ENCODE measurements at regions not wholly inside any gene's neighbourhood (a gene's known extent, or its start where the extent isn't known, plus 50 kb on each side); places are given as distances from the start of the nearest gene placed in this dataset.

GRCh38 chr3:124381575-124382333 lies 348.5 kb upstream of the UMPS start:
- no peak for DNase-seq

DNA sequence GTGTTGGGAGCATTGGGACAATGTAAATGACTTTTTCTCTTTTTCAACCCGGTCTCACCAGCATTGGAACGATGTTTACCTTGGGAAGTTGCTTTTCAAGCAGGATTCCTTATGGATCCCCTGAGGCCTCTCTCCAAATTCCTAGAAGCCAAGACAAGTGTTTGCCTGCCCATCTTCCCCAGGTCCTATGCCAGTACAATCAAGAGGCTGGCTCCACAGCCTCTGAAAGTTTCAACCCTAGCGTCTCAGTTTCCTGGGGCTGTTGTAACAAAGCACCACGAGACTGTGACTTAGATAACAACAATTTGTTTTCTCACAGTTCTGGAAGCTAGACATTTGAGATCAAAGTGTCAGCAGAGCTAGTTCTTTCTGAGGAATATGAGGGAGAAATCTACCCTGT lies 347.2 kb upstream of the UMPS start:
- no peak for DNase-seq

- DNase-seq = no peak
Observed at GRCh38 chr3:124383846-124384466, 346.3 kb upstream of the UMPS start.

DNA sequence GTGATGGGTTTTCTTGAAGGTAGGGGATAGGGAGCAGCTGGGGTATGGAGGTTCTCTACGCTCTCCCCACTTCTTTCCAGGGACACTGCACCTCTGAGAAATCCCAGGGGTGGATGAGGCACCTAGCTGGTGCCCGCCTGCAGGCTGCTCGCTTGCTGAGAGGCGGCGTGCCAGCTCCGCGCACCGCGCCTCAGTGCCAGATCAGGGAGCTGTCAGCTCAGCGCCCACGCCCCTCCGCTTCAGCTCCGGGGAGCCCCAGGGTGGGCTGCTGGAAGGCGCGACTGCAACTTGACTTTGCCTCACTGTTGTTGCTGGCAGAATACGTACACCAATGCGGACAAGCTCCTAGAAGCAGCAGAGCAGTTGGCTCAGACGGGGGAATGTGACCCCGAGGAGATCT lies 345.7 kb upstream of the UMPS start:
- no peak for DNase-seq

DNA sequence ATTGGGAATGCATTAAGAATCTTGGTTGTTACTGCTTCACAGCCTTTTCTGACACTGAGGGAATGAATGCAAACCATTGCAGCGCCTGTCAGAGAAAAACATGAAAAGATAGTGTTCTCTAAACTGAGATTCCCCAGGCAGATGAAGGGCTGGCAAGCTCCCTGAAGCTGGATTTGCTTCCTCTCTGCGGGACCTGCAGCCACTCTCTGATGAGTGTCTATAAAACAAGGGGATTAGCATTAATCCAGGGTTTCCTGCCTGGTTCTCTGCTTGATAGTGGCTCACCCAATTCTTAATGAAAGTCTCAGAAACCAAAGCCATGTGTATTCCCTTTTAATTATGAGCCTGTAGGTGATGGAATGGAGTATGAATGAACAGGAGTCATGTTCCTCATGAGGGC lies 344.3 kb upstream of the UMPS start:
- DNase-seq = no peak

- DNase-seq = no peak
Observed at GRCh38 chr3:124386996-124387595, 343.2 kb upstream of the UMPS start.

DNA sequence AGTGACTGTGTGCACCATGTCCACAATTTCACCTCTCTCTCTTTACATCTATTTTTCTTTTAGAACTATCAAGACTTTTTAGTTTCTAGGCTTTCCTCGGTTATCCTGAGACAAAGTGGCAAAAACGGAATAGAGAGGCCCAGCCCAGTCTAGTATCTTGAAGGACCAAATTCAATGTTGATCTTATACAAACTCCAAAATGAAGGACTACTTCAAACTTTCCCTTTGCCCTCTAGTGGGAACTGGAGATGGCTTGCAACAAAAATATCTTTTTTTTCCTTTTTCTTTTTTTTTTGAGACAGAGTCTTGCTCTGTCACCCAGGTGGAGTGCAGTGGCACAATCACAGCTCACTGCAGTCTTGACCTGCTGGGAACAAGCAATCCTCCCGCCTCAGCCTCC lies 338.5 kb upstream of the UMPS start:
- no peak for DNase-seq

GRCh38 chr3:124393340-124393739 lies 336.9 kb upstream of the UMPS start:
- no peak for DNase-seq

DNA sequence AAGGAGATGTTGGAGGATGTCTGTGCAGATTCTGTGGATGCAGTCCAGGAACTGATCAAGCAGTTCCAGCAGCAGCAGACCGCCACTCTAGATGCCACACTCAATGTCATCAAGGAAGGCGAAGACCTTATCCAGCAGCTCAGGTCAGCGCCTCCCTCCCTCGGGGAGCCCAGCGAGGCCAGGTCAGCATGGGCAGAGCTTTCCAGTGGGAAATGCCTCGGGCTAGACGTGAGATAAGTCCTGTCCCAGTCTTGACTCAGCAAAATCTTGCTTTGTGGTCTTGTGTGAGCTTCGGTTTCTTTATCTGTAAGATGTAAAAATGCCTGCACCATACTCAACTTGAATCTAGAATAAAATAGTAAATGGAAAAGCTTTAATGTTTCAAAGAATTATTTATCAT lies 335.1 kb upstream of the UMPS start:
- no peak for DNase-seq

- DNase-seq = no peak
Observed at GRCh38 chr3:124395584-124396338, 334.5 kb upstream of the UMPS start.

- DNase-seq = no peak
Observed at GRCh38 chr3:124396339-124396950, 333.8 kb upstream of the UMPS start.

- no peak for DNase-seq
Observed at GRCh38 chr3:124397088-124397487, 333.2 kb upstream of the UMPS start.

GRCh38 chr3:124398594-124398993 lies 331.7 kb upstream of the UMPS start:
- no peak for DNase-seq

DNA sequence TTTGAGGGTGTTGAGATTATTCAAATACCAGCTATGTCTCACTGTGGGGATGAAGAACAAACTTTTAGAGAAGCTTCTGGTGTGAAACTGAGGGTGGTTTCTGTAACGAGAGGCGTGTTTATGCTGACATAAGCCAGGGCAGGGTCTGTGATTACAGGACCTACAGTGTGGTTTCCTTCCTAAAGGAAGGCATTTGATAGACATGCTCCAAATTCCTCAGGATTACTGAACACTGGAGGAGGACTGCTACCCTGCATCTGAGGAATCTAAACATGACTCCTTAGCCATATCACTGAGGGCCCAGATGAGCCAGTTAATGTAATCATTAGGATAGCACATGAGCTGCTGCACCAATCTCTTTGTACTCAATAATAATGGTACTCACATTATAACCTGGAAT lies 328.4 kb upstream of the UMPS start:
- no peak for DNase-seq

- no peak for DNase-seq
Observed at GRCh38 chr3:124402791-124403190, 327.5 kb upstream of the UMPS start.

- DNase-seq = no peak
Observed at GRCh38 chr3:124404621-124405020, 325.6 kb upstream of the UMPS start.

DNA sequence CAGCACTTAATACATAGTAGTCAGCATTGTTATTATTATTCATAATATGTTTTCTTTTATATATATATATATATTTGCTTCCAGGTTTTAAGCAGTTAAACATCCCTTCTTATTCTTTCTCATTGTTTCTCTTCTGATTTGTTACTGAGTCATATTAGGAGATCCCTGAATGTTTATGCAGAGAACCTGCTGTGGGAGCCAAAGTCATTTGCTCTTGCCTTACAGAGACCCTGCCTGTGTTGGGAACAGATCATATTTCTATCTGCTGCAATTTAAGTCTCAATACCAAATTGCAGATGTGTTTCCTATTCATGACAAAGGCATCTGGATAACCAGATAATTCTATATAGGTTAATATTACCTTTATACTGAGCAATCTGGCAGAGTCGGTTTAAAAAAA lies 323.0 kb upstream of the UMPS start:
- DNase-seq = no peak

DNA sequence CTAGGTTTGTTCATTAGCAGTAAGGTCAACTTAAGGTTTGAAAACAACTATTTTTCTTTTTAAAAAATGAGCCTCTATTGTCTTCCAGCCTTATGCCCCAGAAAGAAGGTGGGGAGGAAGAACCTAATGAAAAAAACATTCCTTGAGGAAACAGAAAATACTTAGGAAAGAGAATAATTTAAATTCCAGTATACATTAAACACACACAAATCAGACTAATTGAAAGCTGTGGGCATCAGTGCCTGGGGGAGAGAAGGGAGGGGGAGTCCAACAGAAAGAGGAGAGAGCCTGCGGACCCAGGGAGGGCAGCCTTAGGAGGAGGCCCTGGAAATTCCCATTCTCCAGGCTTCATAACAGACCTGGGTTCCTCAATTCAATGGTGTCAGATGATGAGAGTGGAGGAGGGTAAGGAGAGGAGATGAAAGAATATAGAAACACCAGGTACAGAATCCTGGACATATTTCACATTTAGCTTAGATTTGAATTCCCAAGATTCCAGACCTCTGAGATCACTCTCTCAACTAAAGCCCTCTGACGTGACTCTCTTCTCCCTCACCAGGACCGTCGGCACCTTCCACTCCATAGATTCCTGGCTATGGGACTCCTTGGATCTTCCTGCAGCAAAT lies 320.5 kb upstream of the UMPS start:
- DNase-seq = no peak

DNA sequence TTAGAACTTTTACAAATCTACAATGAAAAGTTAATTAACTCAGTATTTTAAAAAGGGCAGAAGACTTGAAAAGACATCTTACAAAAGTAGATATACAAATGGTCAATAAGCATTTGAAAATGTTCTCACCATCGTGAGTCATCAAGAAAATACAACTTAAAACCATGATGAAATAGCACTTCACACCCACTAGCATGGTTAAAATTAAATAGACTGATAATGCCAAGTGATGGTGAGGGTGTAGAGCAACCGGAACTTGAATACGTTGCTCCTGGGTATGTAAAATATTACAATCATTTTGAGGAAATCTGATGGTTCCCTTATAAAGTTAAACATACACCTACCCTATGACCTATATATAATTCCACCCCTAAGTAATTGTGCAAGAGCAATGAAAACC lies 319.8 kb upstream of the UMPS start:
- no peak for DNase-seq

GRCh38 chr3:124411728-124412127 lies 318.5 kb upstream of the UMPS start:
- no peak for DNase-seq

- no peak for DNase-seq
Observed at GRCh38 chr3:124412644-124413043, 317.6 kb upstream of the UMPS start.

GRCh38 chr3:124413393-124413792 lies 316.9 kb upstream of the UMPS start:
- DNase-seq = no peak

Measured in NCI-H1694 (cell line).